Neural cell (in vitro differentiated cells): ENCODE measurements at regions not wholly inside any gene's neighbourhood (a gene's known extent, or its start where the extent isn't known, plus 50 kb on each side); places are given as distances from the start of the nearest gene placed in this dataset.

Source experiments
- EP300 ChIP-seq: fragments of 450-650 bp; conservative IDR thresholded peaks from 2 replicates; pipeline ENCODE4 v1.6.1; 2014; ENCODE audit warnings: antibody characterized with exemption, mild to moderate bottlenecking, moderate library complexity; ENCODE audit not compliant: poor library complexity, severe bottlenecking
- EZH2 ChIP-seq: fragments of 200-600, 300-800 bp; shearing (Covaris generic), sonication (generic); IDR thresholded peaks from 2 replicates; pipeline ENCODE4 v1.6.1; 2014; ENCODE audit warnings: antibody characterized with exemption, low read length, borderline replicate concordance, mild to moderate bottlenecking; ENCODE audit not compliant: insufficient read depth, poor library complexity, severe bottlenecking
- MXI1 ChIP-seq: fragments of 450-650 bp; conservative IDR thresholded peaks from 2 replicates; pipeline ENCODE4 v1.6.1; 2014; ENCODE audit warnings: antibody characterized with exemption, mild to moderate bottlenecking; ENCODE audit not compliant: poor library complexity, severe bottlenecking
- RAD21 ChIP-seq: fragments of 450-650 bp; conservative IDR thresholded peaks from 2 replicates; pipeline ENCODE4 v1.6.1; 2014; ENCODE audit warnings: antibody characterized with exemption, mild to moderate bottlenecking, moderate library complexity
- SMC3 ChIP-seq: fragments of 450-650 bp; conservative IDR thresholded peaks from 2 replicates; pipeline ENCODE4 v1.6.1; 2014; ENCODE audit warnings: antibody characterized with exemption, mild to moderate bottlenecking, moderate library complexity; ENCODE audit not compliant: poor library complexity
- TAF1 ChIP-seq: IDR thresholded peaks from 2 replicates; pipeline ENCODE4 v1.6.1; 2012; ENCODE audit warnings: low read depth
- TF ChIP-seq, protein P1 (sequence below): fragments of 450-650 bp; IDR thresholded peaks from 2 replicates; pipeline ENCODE4 v1.5.1; 2014; ENCODE audit warnings: antibody characterized with exemption, mild to moderate bottlenecking, moderate library complexity; ENCODE audit not compliant: poor library complexity, severe bottlenecking

DNA sequence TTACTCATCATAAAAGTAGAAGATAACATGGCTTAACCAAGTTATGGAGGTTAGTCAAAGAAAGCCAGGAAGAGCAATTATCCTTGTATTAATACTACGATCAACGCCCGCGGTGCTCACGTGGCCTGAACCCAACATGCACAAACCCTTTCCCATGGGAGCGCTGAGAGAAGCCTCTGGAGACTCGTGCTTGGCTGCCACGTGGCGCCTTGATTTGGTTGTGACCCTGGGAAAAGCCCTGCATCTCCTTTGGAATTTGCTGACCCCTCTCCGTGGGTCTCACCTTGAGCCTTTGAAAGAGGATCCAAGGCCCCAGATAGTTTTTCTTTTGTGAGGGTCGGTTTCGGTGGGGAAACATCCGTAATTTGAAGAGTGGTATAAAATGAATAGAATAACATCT lies 255.6 kb downstream of the DCDC2C start:
- TF ChIP-seq TAF1 (no peak), EZH2 (no peak), EP300 (no peak), RAD21 (no peak), MXI1 (no peak), SMC3 (no peak)
- TF ChIP-seq, protein P1, sequence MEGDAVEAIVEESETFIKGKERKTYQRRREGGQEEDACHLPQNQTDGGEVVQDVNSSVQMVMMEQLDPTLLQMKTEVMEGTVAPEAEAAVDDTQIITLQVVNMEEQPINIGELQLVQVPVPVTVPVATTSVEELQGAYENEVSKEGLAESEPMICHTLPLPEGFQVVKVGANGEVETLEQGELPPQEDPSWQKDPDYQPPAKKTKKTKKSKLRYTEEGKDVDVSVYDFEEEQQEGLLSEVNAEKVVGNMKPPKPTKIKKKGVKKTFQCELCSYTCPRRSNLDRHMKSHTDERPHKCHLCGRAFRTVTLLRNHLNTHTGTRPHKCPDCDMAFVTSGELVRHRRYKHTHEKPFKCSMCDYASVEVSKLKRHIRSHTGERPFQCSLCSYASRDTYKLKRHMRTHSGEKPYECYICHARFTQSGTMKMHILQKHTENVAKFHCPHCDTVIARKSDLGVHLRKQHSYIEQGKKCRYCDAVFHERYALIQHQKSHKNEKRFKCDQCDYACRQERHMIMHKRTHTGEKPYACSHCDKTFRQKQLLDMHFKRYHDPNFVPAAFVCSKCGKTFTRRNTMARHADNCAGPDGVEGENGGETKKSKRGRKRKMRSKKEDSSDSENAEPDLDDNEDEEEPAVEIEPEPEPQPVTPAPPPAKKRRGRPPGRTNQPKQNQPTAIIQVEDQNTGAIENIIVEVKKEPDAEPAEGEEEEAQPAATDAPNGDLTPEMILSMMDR = no peak
